SK-N-SH (cell line): ENCODE measurements at regions not wholly inside any gene's neighbourhood (a gene's known extent, or its start where the extent isn't known, plus 50 kb on each side); places are given as distances from the start of the nearest gene placed in this dataset.

Experiments used
- CTCF ChIA-PET: fragments of 300-600, 350-600 bp; formaldehyde crosslinking; extraction: SDS; loops from one replicate; lab custom pipeline; 2021; lab: Yijun Ruan, JAX
- POLR2A ChIA-PET: fragments of 350-600 bp; sonication (Branson Sonifier 250); formaldehyde crosslinking; extraction: SDS; loops from one replicate; lab custom pipeline; 2020; ENCODE audit warnings: antibody characterized with exemption, inconsistent platforms; lab: Yijun Ruan, JAX
- DNase-seq: peaks from one replicate; pipeline ENCODE4 v3.0.0; 2012
- H2AFZ ChIP-seq: fragments of 200-600 bp; sonication (generic); 2 replicates; pipeline ENCODE4 v1.8.1; 2016; ENCODE audit warnings: antibody characterized with exemption, mild to moderate bottlenecking, low read depth
- H3F3A ChIP-seq: fragments of 200-600 bp; sonication (generic); replicated peaks from 2 replicates; pipeline ENCODE3; 2016; ENCODE audit warnings: antibody characterized with exemption, mild to moderate bottlenecking; ENCODE audit not compliant: insufficient read depth
- H3K27ac ChIP-seq, 2 experiments: fragments of 200-500 bp in 1 of 2; fragments of 200-600 bp in 1 of 2; sonication (Bioruptor generic) in 1 of 2; sonication (generic), shearing (Covaris generic) in 1 of 2; 2 replicates each; pipeline versions ENCODE4 v1.5.1 to v1.6.1; 2014 to 2016; ENCODE audit warnings: low read depth in 2 of 2, inconsistent platforms in 1 of 2, low read length in 1 of 2, mild to moderate bottlenecking in 1 of 2, mixed read lengths in 1 of 2
- H3K27me3 ChIP-seq: fragments of 200-600 bp; sonication (generic), shearing (Covaris generic); 2 replicates; pipeline ENCODE4 v1.6.1; 2016; ENCODE audit warnings: mixed run types; ENCODE audit not compliant: insufficient read depth
- H3K36me3 ChIP-seq, 2 experiments: fragments of 200-500 bp in 1 of 2; fragments of 200-600 bp in 1 of 2; sonication (Bioruptor generic) in 1 of 2; sonication (generic) in 1 of 2; replicated peaks in 1 of 2; 2 replicates each; pipeline versions ENCODE3 to v1.5.1; 2014 to 2016; ENCODE audit warnings: low read length in 1 of 2, mild to moderate bottlenecking in 1 of 2; ENCODE audit not compliant: insufficient read depth in 2 of 2, control insufficient read depth in 1 of 2
- H3K4me1 ChIP-seq, 2 experiments: fragments of 200-500 bp in 1 of 2; fragments of 200-600 bp in 1 of 2; sonication (Bioruptor generic) in 1 of 2; sonication (generic), shearing (Covaris generic) in 1 of 2; 2 replicates each; pipeline versions ENCODE4 v1.5.1 to v1.6.1; 2014 to 2016; ENCODE audit warnings: low read depth in 1 of 2, low read length in 1 of 2, mixed run types in 1 of 2; ENCODE audit not compliant: insufficient read depth in 2 of 2, control insufficient read depth in 1 of 2
- H3K4me2 ChIP-seq: fragments of 200-600 bp; sonication (generic), shearing (Covaris generic); 2 replicates; pipeline ENCODE4 v1.6.1; 2017; ENCODE audit warnings: mixed run types
- H3K4me3 ChIP-seq, 2 experiments: fragments of 200-500 bp in 1 of 2; fragments of 200-600 bp in 1 of 2; sonication (Bioruptor generic) in 1 of 2; sonication (generic), shearing (Covaris generic) in 1 of 2; 2 replicates each; pipeline versions ENCODE4 v1.5.1 to v1.8.1; 2014 to 2016; ENCODE audit warnings: low read depth in 2 of 2, inconsistent platforms in 1 of 2, low read length in 1 of 2, mild to moderate bottlenecking in 1 of 2, mixed read lengths in 1 of 2, moderate library complexity in 1 of 2
- H3K79me2 ChIP-seq: fragments of 200-600 bp; sonication (generic); 2 replicates; pipeline ENCODE4 v1.8.1; 2017; ENCODE audit warnings: mild to moderate bottlenecking; ENCODE audit not compliant: insufficient read depth
- H3K9ac ChIP-seq: fragments of 200-600 bp; sonication (generic); 2 replicates; pipeline ENCODE4 v1.6.1; 2017; ENCODE audit warnings: mixed run types
- H3K9me2 ChIP-seq: fragments of 200-600 bp; sonication (generic); 2 replicates; pipeline ENCODE4 v1.6.1; 2017; ENCODE audit warnings: mixed run types
- H3K9me3 ChIP-seq: fragments of 200-600 bp; sonication (generic); 2 replicates; pipeline ENCODE4 v1.6.1; 2017; ENCODE audit warnings: mixed run types, mild to moderate bottlenecking, moderate library complexity
- H4K20me1 ChIP-seq: fragments of 200-600 bp; sonication (generic); 2 replicates; pipeline ENCODE4 v1.6.1; 2017; ENCODE audit warnings: mild to moderate bottlenecking, mixed run types; ENCODE audit not compliant: insufficient read depth
- CHD2 ChIP-seq: fragments of 150-350 bp; IDR thresholded peaks from 2 replicates; pipeline ENCODE4 v1.6.1; 2018; ENCODE audit warnings: low read length; ENCODE audit not compliant: partially characterized antibody
- CTCF ChIP-seq: fragments of 200-600 bp; sonication (generic); IDR thresholded peaks from 2 replicates; pipeline ENCODE4 v1.6.1; 2017; ENCODE audit warnings: antibody characterized with exemption, mild to moderate bottlenecking, moderate library complexity
- EP300 ChIP-seq, 2 experiments: IDR thresholded peaks; 2 replicates each; pipeline versions ENCODE4 v1.4.0 to v1.6.1; 2012; ENCODE audit warnings: borderline replicate concordance in 1 of 2, low read depth in 1 of 2, low read length in 1 of 2
- FOSL2 ChIP-seq: IDR thresholded peaks from 2 replicates; pipeline ENCODE4 v1.4.0; 2012; ENCODE audit warnings: low read depth, mild to moderate bottlenecking, moderate library complexity, borderline replicate concordance
- FOXJ3 ChIP-seq: sonication (generic); formaldehyde crosslinking; IDR thresholded peaks from 2 replicates; pipeline ENCODE4 v1.5.1; 2020; ENCODE audit warnings: mild to moderate bottlenecking, missing genetic modification reagents
- GABPA ChIP-seq: IDR thresholded peaks from 2 replicates; pipeline ENCODE4 v1.4.0; 2012; ENCODE audit warnings: low read depth, mild to moderate bottlenecking
- GATA2 ChIP-seq: sonication (generic); formaldehyde crosslinking; IDR thresholded peaks from 2 replicates; pipeline ENCODE4 v1.5.0; 2020; ENCODE audit warnings: mild to moderate bottlenecking, missing genetic modification reagents
- MXI1 ChIP-seq: IDR thresholded peaks from 2 replicates; pipeline ENCODE4 v1.6.1; 2012; ENCODE audit warnings: mild to moderate bottlenecking, low read depth, low read length, improper control_type of control experiment
- PBX3 ChIP-seq: IDR thresholded peaks from 2 replicates; pipeline ENCODE4; 2012
- RAD21 ChIP-seq: IDR thresholded peaks from 2 replicates; pipeline ENCODE4 v1.6.1; 2012; ENCODE audit warnings: mild to moderate bottlenecking, low read length
- RCOR1 ChIP-seq: fragments of 150-350 bp; IDR thresholded peaks from 2 replicates; pipeline ENCODE4 v1.6.1; 2017; ENCODE audit warnings: antibody characterized with exemption, low read length
- REST ChIP-seq: IDR thresholded peaks from 2 replicates; pipeline ENCODE4 v1.6.1; 2012; ENCODE audit warnings: mild to moderate bottlenecking, low read depth, low read length, moderate library complexity
- RFX5 ChIP-seq: IDR thresholded peaks from 2 replicates; pipeline ENCODE4 v1.6.1; 2012; ENCODE audit warnings: mild to moderate bottlenecking, improper control_type of control experiment, low read length
- RXRA ChIP-seq: IDR thresholded peaks from 2 replicates; pipeline ENCODE4 v1.4.0; 2012; ENCODE audit warnings: low read depth, mild to moderate bottlenecking, borderline replicate concordance
- SIN3A ChIP-seq: IDR thresholded peaks from 2 replicates; pipeline ENCODE4 v1.6.1; 2012; ENCODE audit warnings: low read depth, mild to moderate bottlenecking, low read length, moderate library complexity, borderline replicate concordance
- SMC3 ChIP-seq: IDR thresholded peaks from 2 replicates; pipeline ENCODE4 v1.6.1; 2012; ENCODE audit warnings: low read depth, low read length, improper control_type of control experiment
- TAF1 ChIP-seq: IDR thresholded peaks from 2 replicates; pipeline ENCODE4 v1.6.1; 2012; ENCODE audit warnings: low read depth, mild to moderate bottlenecking, low read length, moderate library complexity, borderline replicate concordance
- YY1 ChIP-seq: IDR thresholded peaks from 2 replicates; pipeline ENCODE4 v1.4.0; 2012; ENCODE audit warnings: low read depth, mild to moderate bottlenecking
- ZBTB33 ChIP-seq: IDR thresholded peaks from 2 replicates; pipeline ENCODE4 v1.4.0; 2012; ENCODE audit warnings: low read depth, borderline replicate concordance
- WGBS: methylation state at CpG from one replicate; pipeline ENCODE4 v1.1.6; 2017; ENCODE audit warnings: low lambda C conversion rate; 5-methylcytosine and 5-hydroxymethylcytosine counted together

GRCh38 chr20:20953738-20954618, 152.2 kb downstream of the LINC00237 start (continued):
- TF ChIP-seq FOSL2 = no peak
- no peak for TF ChIP-seq RFX5
- no peak for TF ChIP-seq RXRA
- TF ChIP-seq SIN3A = no peak
- TF ChIP-seq RCOR1 = no peak
- TF ChIP-seq YY1 = no peak
- no peak for TF ChIP-seq CHD2
- no peak for TF ChIP-seq GATA2 (CRISPR knock-in tag)
- no peak for TF ChIP-seq ZBTB33
- no peak for TF ChIP-seq CTCF
- TF ChIP-seq, all 33 proteins: peak for 0

- CTCF ChIA-PET = no interaction called here
- Histone ChIP-seq H3K4me3 (no peak overlapping the region), H3K27ac (no peak overlapping the region), H3K4me2 (no peak overlapping the region), H4K20me1 (no peaks in the 10 kb centered on the region), H2AFZ (no peak overlapping the region), H3K36me3 (no peaks in the 10 kb centered on the region), H3K4me1 (no peaks in the 10 kb centered on the region), H3K9ac (no peak overlapping the region), H3K9me2 (no peaks in the 10 kb centered on the region), H3K79me2 (no peaks in the 10 kb centered on the region), H3F3A (no peaks in the 10 kb centered on the region), H3K27me3 (no peaks in the 10 kb centered on the region; the same call in 1 of the 2 replicates), H3K9me3 (no peaks in the 10 kb centered on the region)
- POLR2A ChIA-PET = no interaction called here
- no peak for DNase-seq
- WGBS = 0% methylated on average over 2 of the region's 2 CpGs
- TF ChIP-seq CHD2 = no peak
- TF ChIP-seq SMC3 = no peak
- no peak for TF ChIP-seq RAD21
- TF ChIP-seq REST = no peak
- no peak for TF ChIP-seq CTCF
- no peak for TF ChIP-seq GABPA
- no peak for TF ChIP-seq EP300 (IDR thresholded peaks at IDR 0.05; ENCODE audit: borderline replicate concordance in 1 of 2, low read depth in 1 of 2, low read length in 1 of 2)
- no peak for TF ChIP-seq MXI1
- no peak for TF ChIP-seq PBX3
- TF ChIP-seq TAF1 = no peak
- TF ChIP-seq YY1 = no peak
- no peak for TF ChIP-seq GATA2 (CRISPR knock-in tag)
- no peak for TF ChIP-seq FOXJ3 (CRISPR knock-in tag)
Measured at GRCh38 chr20:20950620-20951019, 155.5 kb downstream of the LINC00237 start.
